ENCODE measurements at regions not wholly inside any gene's neighbourhood (a gene's known extent, or its start where the extent isn't known, plus 50 kb on each side); places are given as distances from the start of the nearest gene placed in this dataset.

GRCh38 chr18:73901566-73901965, 246.1 kb downstream of the FBXO15 start:
- no peak for TF ChIP-seq POLR2A (IDR thresholded peaks at IDR 0.05)
- TF ChIP-seq, protein P1, sequence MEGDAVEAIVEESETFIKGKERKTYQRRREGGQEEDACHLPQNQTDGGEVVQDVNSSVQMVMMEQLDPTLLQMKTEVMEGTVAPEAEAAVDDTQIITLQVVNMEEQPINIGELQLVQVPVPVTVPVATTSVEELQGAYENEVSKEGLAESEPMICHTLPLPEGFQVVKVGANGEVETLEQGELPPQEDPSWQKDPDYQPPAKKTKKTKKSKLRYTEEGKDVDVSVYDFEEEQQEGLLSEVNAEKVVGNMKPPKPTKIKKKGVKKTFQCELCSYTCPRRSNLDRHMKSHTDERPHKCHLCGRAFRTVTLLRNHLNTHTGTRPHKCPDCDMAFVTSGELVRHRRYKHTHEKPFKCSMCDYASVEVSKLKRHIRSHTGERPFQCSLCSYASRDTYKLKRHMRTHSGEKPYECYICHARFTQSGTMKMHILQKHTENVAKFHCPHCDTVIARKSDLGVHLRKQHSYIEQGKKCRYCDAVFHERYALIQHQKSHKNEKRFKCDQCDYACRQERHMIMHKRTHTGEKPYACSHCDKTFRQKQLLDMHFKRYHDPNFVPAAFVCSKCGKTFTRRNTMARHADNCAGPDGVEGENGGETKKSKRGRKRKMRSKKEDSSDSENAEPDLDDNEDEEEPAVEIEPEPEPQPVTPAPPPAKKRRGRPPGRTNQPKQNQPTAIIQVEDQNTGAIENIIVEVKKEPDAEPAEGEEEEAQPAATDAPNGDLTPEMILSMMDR (IDR thresholded peaks at IDR 0.05) = no peak

All from vagina (tissue), 2 donors.